Loucy (cell line): ENCODE measurements at regions not wholly inside any gene's neighbourhood (a gene's known extent, or its start where the extent isn't known, plus 50 kb on each side); places are given as distances from the start of the nearest gene placed in this dataset.

ENCODE experiments used
- H2AFZ ChIP-seq: fragments of 200-600 bp; sonication (generic); 2 replicates; pipeline ENCODE4 v1.6.0; 2016; ENCODE audit warnings: antibody characterized with exemption, mild to moderate bottlenecking, low read length, moderate library complexity
- H3F3A ChIP-seq: fragments of 200-600 bp; 2 replicates; pipeline ENCODE4 v1.6.0; 2016; ENCODE audit warnings: antibody characterized with exemption, low read depth, mild to moderate bottlenecking
- H3K27me3 ChIP-seq: fragments of 200-600 bp; sonication (generic); 2 replicates; pipeline ENCODE4 v1.6.1; 2014; ENCODE audit warnings: low read length, mild to moderate bottlenecking; ENCODE audit not compliant: insufficient read depth, poor library complexity, severe bottlenecking
- H3K36me3 ChIP-seq: fragments of 200-600 bp; sonication (generic); 2 replicates; pipeline ENCODE4 v1.6.1; 2016; ENCODE audit warnings: low read length; ENCODE audit not compliant: insufficient read depth
- H3K4me1 ChIP-seq: fragments of 200-600 bp; sonication (generic); 2 replicates; pipeline ENCODE4 v1.5.1; 2014; ENCODE audit warnings: low read length, mild to moderate bottlenecking; ENCODE audit not compliant: insufficient read depth, poor library complexity, severe bottlenecking
- H3K4me2 ChIP-seq: fragments of 200-600 bp; sonication (generic); 2 replicates; pipeline ENCODE4 v1.6.0; 2014; ENCODE audit warnings: antibody characterized with exemption, low read length, low read depth, mild to moderate bottlenecking; ENCODE audit not compliant: poor library complexity, severe bottlenecking
- H3K4me3 ChIP-seq: fragments of 200-600 bp; sonication (generic); 2 replicates; pipeline ENCODE4 v1.5.1; 2014; ENCODE audit warnings: low read length, mild to moderate bottlenecking, mixed read lengths; ENCODE audit not compliant: poor library complexity, severe bottlenecking
- H3K79me2 ChIP-seq: fragments of 200-600 bp; sonication (generic); 2 replicates; pipeline ENCODE4 v1.6.1; 2014; ENCODE audit warnings: low read length; ENCODE audit not compliant: insufficient read depth
- H3K9ac ChIP-seq: fragments of 200-600 bp; sonication (generic); 2 replicates; pipeline ENCODE4 v1.6.0; 2014; ENCODE audit warnings: mild to moderate bottlenecking, low read depth, low read length, moderate library complexity; ENCODE audit not compliant: poor library complexity, severe bottlenecking
- H3K9me2 ChIP-seq: fragments of 200-600 bp; sonication (generic); replicated peaks from 2 replicates; pipeline ENCODE4 v1.6.1; 2016; ENCODE audit warnings: low read depth, low read length, mixed read lengths
- H3K9me3 ChIP-seq: fragments of 200-600 bp; sonication (generic); 2 replicates; pipeline ENCODE4 v1.6.1; 2014; ENCODE audit warnings: mild to moderate bottlenecking, antibody characterized with exemption, low read length, low read depth; ENCODE audit not compliant: insufficient read depth
- H4K20me1 ChIP-seq: fragments of 200-600 bp; sonication (generic); 2 replicates; pipeline ENCODE4 v1.6.0; 2014; ENCODE audit warnings: antibody characterized with exemption, low read length, mild to moderate bottlenecking; ENCODE audit not compliant: insufficient read depth, poor library complexity, severe bottlenecking
- EZH2phosphoT487 ChIP-seq: fragments of 200-600 bp; IDR thresholded peaks from 2 replicates; pipeline ENCODE4 v1.6.1; 2018; ENCODE audit warnings: antibody characterized with exemption, mild to moderate bottlenecking, moderate library complexity, borderline replicate concordance
- TF ChIP-seq, protein P1 (sequence below): fragments of 200-600 bp; sonication (generic); conservative IDR thresholded peaks from 2 replicates; pipeline ENCODE4 v1.5.1; 2014; ENCODE audit warnings: mild to moderate bottlenecking, antibody characterized with exemption, low read length

DNA sequence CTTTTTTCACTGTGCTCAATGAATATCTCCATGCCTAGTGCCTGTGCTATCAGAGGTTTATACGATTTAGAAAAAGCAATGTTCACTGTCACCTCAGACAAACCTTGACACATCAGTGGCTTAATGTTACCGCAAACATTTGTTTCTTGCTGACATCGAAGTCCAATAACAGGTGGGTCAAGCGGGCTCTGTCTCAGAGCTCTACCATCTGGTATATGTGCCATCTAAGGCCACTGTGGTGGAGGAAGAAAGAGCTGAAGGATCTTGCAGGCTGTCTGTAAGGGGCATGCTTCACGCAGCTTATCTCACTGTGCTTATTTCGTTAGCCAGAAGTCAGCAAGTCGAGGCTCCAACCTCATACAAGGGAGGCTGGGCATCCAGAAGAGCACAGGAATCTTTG, 189.5 kb upstream of the NTF3 start:
- Histone ChIP-seq H3K36me3 (no peaks in the 10 kb centered on the region), H3K9ac (no peak overlapping the region), H3K4me1 (no peaks in the 10 kb centered on the region), H3K4me3 (no peak overlapping the region), H3K27me3 (peaks cover 6% of the 10 kb centered on the region), H3K4me2 (no peak overlapping the region), H2AFZ (no peak overlapping the region), H3K79me2 (no peaks in the 10 kb centered on the region), H4K20me1 (no peaks in the 10 kb centered on the region), H3F3A (no peaks in the 10 kb centered on the region), H3K9me2 (no peaks in the 10 kb centered on the region), H3K9me3 (no peaks in the 10 kb centered on the region)
- TF ChIP-seq EZH2phosphoT487 = no peak
- TF ChIP-seq, protein P1, sequence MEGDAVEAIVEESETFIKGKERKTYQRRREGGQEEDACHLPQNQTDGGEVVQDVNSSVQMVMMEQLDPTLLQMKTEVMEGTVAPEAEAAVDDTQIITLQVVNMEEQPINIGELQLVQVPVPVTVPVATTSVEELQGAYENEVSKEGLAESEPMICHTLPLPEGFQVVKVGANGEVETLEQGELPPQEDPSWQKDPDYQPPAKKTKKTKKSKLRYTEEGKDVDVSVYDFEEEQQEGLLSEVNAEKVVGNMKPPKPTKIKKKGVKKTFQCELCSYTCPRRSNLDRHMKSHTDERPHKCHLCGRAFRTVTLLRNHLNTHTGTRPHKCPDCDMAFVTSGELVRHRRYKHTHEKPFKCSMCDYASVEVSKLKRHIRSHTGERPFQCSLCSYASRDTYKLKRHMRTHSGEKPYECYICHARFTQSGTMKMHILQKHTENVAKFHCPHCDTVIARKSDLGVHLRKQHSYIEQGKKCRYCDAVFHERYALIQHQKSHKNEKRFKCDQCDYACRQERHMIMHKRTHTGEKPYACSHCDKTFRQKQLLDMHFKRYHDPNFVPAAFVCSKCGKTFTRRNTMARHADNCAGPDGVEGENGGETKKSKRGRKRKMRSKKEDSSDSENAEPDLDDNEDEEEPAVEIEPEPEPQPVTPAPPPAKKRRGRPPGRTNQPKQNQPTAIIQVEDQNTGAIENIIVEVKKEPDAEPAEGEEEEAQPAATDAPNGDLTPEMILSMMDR = no peak

GRCh38 chr12:5243014-5243413, 188.9 kb upstream of the NTF3 start:
- Histone ChIP-seq H3K9ac (no peak overlapping the region), H3K4me1 (no peaks in the 10 kb centered on the region), H3K36me3 (no peaks in the 10 kb centered on the region), H3K4me2 (no peak overlapping the region), H3K4me3 (no peak overlapping the region), H3K27me3 (peaks cover 6% of the 10 kb centered on the region), H4K20me1 (no peaks in the 10 kb centered on the region), H2AFZ (no peak overlapping the region), H3K9me3 (no peaks in the 10 kb centered on the region), H3F3A (no peaks in the 10 kb centered on the region), H3K9me2 (no peaks in the 10 kb centered on the region), H3K79me2 (no peaks in the 10 kb centered on the region)
- TF ChIP-seq, protein P1 = no peak
- no peak for TF ChIP-seq EZH2phosphoT487

DNA sequence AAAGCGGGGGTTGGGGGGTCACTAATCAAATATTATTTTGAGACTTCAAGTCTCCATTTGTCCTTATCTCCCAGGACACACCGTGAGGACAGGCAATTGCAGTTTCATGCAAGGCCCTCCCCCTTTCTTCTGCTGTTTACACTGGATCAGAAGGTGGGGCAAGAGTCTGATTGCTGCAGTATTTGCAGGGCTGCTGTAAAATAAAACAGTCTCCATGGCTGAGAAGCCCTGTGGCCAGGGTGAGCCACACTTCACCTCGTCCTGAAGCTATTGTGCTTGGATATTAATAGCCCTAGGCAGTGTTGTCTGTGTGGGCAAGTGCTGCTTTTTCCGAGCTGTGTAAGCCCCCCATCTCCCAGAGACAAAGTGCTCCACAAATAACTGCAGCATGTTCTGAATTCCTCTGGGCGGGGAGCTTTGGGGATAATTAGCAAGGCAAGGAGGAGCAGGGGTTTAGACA, 187.4 kb upstream of the NTF3 start:
- Histone ChIP-seq H3K4me1 (no peaks in the 10 kb centered on the region), H3K9me2 (no peaks in the 10 kb centered on the region), H3F3A (no peaks in the 10 kb centered on the region), H3K27me3 (peaks cover 6% of the 10 kb centered on the region), H3K79me2 (no peaks in the 10 kb centered on the region), H3K9me3 (no peaks in the 10 kb centered on the region), H2AFZ (no peak overlapping the region), H3K4me2 (no peak overlapping the region), H3K36me3 (no peaks in the 10 kb centered on the region), H3K4me3 (no peak overlapping the region), H4K20me1 (no peaks in the 10 kb centered on the region), H3K9ac (no peak overlapping the region)
- no peak for TF ChIP-seq EZH2phosphoT487

- H3K9ac ChIP-seq = no peak overlapping the region
- no peak overlapping the region for H3K4me2 ChIP-seq
- H4K20me1 ChIP-seq = no peaks in the 10 kb centered on the region
- TF ChIP-seq EZH2phosphoT487 = no peak
- TF ChIP-seq, protein P1 = no peak
- H3K27me3 ChIP-seq = no peaks in the 10 kb centered on the region
- H3K4me1 ChIP-seq = no peaks in the 10 kb centered on the region
- H3F3A ChIP-seq = no peaks in the 10 kb centered on the region
- H3K9me2 ChIP-seq = no peaks in the 10 kb centered on the region
- no peak overlapping the region for H3K4me3 ChIP-seq
- H3K36me3 ChIP-seq = no peaks in the 10 kb centered on the region
- H3K79me2 ChIP-seq = no peaks in the 10 kb centered on the region
- no peaks in the 10 kb centered on the region for H3K9me3 ChIP-seq
- H2AFZ ChIP-seq = no peak overlapping the region
These were observed 185.7 kb upstream of the NTF3 start for GRCh38 chr12:5246196-5246595.
